H9 (cell line): ENCODE measurements at regions not wholly inside any gene's neighbourhood (a gene's known extent, or its start where the extent isn't known, plus 50 kb on each side); places are given as distances from the start of the nearest gene placed in this dataset.
"Not testable (repeated sequence)": the region's sequence is repeated elsewhere in the genome, so short reads cannot be mapped to it uniquely, and the experiment has no call there.

Source experiments
- DNase-seq: peaks from one replicate; pipeline ENCODE4 v3.0.0-alpha.2; 2017
- H2AFZ ChIP-seq: one replicate; pipeline ENCODE4 v1.6.1; 2013; ENCODE audit warnings: mild to moderate bottlenecking, low read length, control low read depth, moderate library complexity
- H2AK5ac ChIP-seq: 2 replicates; pipeline ENCODE4 v1.6.1; 2013; ENCODE audit warnings: low read length, control low read depth, mixed read lengths; ENCODE audit not compliant: insufficient read length
- H2BK120ac ChIP-seq: one replicate; pipeline ENCODE4 v1.6.1; 2013; ENCODE audit warnings: low read depth, mild to moderate bottlenecking, low read length, control low read depth, inconsistent platforms; ENCODE audit not compliant: poor library complexity, severe bottlenecking
- H2BK12ac ChIP-seq: 2 replicates; pipeline ENCODE4 v1.6.1; 2013; ENCODE audit warnings: low read length, control low read depth, mixed read lengths, low read depth; ENCODE audit not compliant: insufficient read length
- H2BK15ac ChIP-seq: 2 replicates; pipeline ENCODE4 v1.6.1; 2013; ENCODE audit warnings: low read depth, low read length, control low read depth
- H2BK20ac ChIP-seq: one replicate; pipeline ENCODE4 v1.6.1; 2013; ENCODE audit warnings: low read depth, mild to moderate bottlenecking, low read length, control low read depth, inconsistent platforms; ENCODE audit not compliant: poor library complexity, severe bottlenecking
- H2BK5ac ChIP-seq: 2 replicates; pipeline ENCODE4 v1.6.1; 2013; ENCODE audit warnings: low read length, control low read depth, mixed read lengths; ENCODE audit not compliant: insufficient read length
- H3K14ac ChIP-seq: 2 replicates; pipeline ENCODE4 v1.6.1; 2013; ENCODE audit warnings: low read length, control low read depth; ENCODE audit not compliant: insufficient read depth
- H3K18ac ChIP-seq: 2 replicates; pipeline ENCODE4 v1.6.1; 2013; ENCODE audit warnings: low read depth, mild to moderate bottlenecking, mixed read lengths, low read length, control low read depth; ENCODE audit not compliant: insufficient read length
- H3K23ac ChIP-seq: 2 replicates; pipeline ENCODE4 v1.6.1; 2013; ENCODE audit warnings: low read length, control low read depth, mixed read lengths, low read depth; ENCODE audit not compliant: insufficient read length
- H3K23me2 ChIP-seq: 2 replicates; pipeline ENCODE4 v1.6.1; 2013; ENCODE audit warnings: low read depth, mild to moderate bottlenecking, mixed read lengths, low read length, control low read depth; ENCODE audit not compliant: insufficient read length, poor library complexity, severe bottlenecking
- H3K27ac ChIP-seq: 2 replicates; pipeline ENCODE4 v1.5.1; 2013; ENCODE audit warnings: low read length, control low read depth, mixed read lengths, low read depth; ENCODE audit not compliant: insufficient read length
- H3K27me3 ChIP-seq: 2 replicates; pipeline ENCODE4 v1.6.1; 2013; ENCODE audit warnings: low read length, control low read depth, inconsistent platforms; ENCODE audit not compliant: insufficient read depth
- H3K4ac ChIP-seq: 2 replicates; pipeline ENCODE4 v1.6.1; 2013; ENCODE audit warnings: low read depth, mild to moderate bottlenecking, control low read depth, inconsistent platforms, low read length, moderate library complexity
- H3K4me1 ChIP-seq: 2 replicates; pipeline ENCODE4 v1.6.1; 2013; ENCODE audit warnings: low read length, control low read depth, inconsistent platforms; ENCODE audit not compliant: insufficient read depth
- H3K4me2 ChIP-seq: 2 replicates; pipeline ENCODE4 v1.6.1; 2013; ENCODE audit warnings: low read length, control low read depth, mixed read lengths; ENCODE audit not compliant: insufficient read length, insufficient read depth
- H3K56ac ChIP-seq: 2 replicates; pipeline ENCODE4 v1.6.1; 2013; ENCODE audit warnings: low read depth, mild to moderate bottlenecking, mixed read lengths, low read length, control low read depth; ENCODE audit not compliant: insufficient read length
- H3K79me1 ChIP-seq: 2 replicates; pipeline ENCODE4 v1.6.1; 2013; ENCODE audit warnings: low read depth, mild to moderate bottlenecking, moderate library complexity, low read length, control low read depth, inconsistent platforms; ENCODE audit not compliant: insufficient read depth, poor library complexity, severe bottlenecking
- H3K79me2 ChIP-seq: 2 replicates; pipeline ENCODE4 v1.6.1; 2013; ENCODE audit warnings: low read length, control low read depth, inconsistent platforms; ENCODE audit not compliant: insufficient read depth
- H3K9ac ChIP-seq: 2 replicates; pipeline ENCODE4 v1.6.1; 2013; ENCODE audit warnings: low read length, control low read depth, mixed read lengths; ENCODE audit not compliant: insufficient read length; ENCODE audit errors: extremely low read depth
- H3K9me3 ChIP-seq: one replicate; pipeline ENCODE4 v1.6.1; 2013; ENCODE audit warnings: low read depth, low read length, inconsistent platforms; ENCODE audit not compliant: control insufficient read depth
- H3T11ph ChIP-seq: one replicate; pipeline ENCODE4 v1.6.1; 2013; ENCODE audit warnings: mild to moderate bottlenecking, low read length, control low read depth, inconsistent platforms
- H4K20me1 ChIP-seq: one replicate; pipeline ENCODE4 v1.6.1; 2013; ENCODE audit not compliant: control insufficient read depth, insufficient read length, insufficient read depth
- H4K5ac ChIP-seq: 2 replicates; pipeline ENCODE4 v1.6.1; 2013; ENCODE audit warnings: low read depth, mild to moderate bottlenecking, mixed read lengths, low read length, control low read depth; ENCODE audit not compliant: insufficient read length
- H4K8ac ChIP-seq: replicated peaks from 2 replicates; pipeline ENCODE4 v1.6.1; 2013; ENCODE audit warnings: low read length, control low read depth, mixed read lengths, low read depth; ENCODE audit not compliant: insufficient read length
- H4K91ac ChIP-seq: 2 replicates; pipeline ENCODE4 v1.6.1; 2013; ENCODE audit warnings: low read depth, mild to moderate bottlenecking, moderate library complexity, mixed read lengths, low read length, control low read depth; ENCODE audit not compliant: insufficient read length
- H3K27ac Mint-ChIP-seq, 3 experiments: 2 replicates in 2 of 3; 3 replicates in 1 of 3; pipeline ENCODE4 v1.8.0; 2020 to 2021; ENCODE audit warnings: mixed read lengths in 3 of 3, mild to moderate bottlenecking in 1 of 3, moderate library complexity in 1 of 3
- H3K27me3 Mint-ChIP-seq: 2 replicates; pipeline ENCODE4 v1.8.0; 2021; ENCODE audit warnings: low read depth, mild to moderate bottlenecking, moderate library complexity, mixed read lengths
- H3K36me3 Mint-ChIP-seq, 3 experiments: 2 replicates in 2 of 3; 3 replicates in 1 of 3; pipeline ENCODE4 v1.8.0; 2020 to 2021; ENCODE audit warnings: low read depth in 3 of 3, mixed read lengths in 3 of 3; ENCODE audit not compliant: insufficient read depth in 1 of 3
- H3K4me1 Mint-ChIP-seq, 2 experiments: 2 replicates each; pipeline ENCODE4 v1.8.0; 2020; ENCODE audit warnings: mixed read lengths in 2 of 2
- H3K4me3 Mint-ChIP-seq, 2 experiments: 2 replicates in 1 of 2; 3 replicates in 1 of 2; pipeline ENCODE4 v1.8.0; 2020 to 2021; ENCODE audit warnings: mild to moderate bottlenecking in 2 of 2, mixed read lengths in 2 of 2, moderate library complexity in 1 of 2
- H3K9me3 Mint-ChIP-seq, 2 experiments: 2 replicates in 1 of 2; 3 replicates in 1 of 2; pipeline ENCODE4 v1.8.0; 2020; ENCODE audit warnings: mild to moderate bottlenecking in 2 of 2, mixed read lengths in 2 of 2, moderate library complexity in 1 of 2
- WGBS: extraction: QIAGEN DNeasy Blood & Tissue Kit; methylation state at CpG from one replicate; pipeline ENCODE4 v1.1.7; 2013; ENCODE audit warnings: missing lambda C conversion rate, low lambda C conversion rate, mixed read lengths; ENCODE audit not compliant: insufficient read length; ENCODE audit errors: extremely low coverage; 5-methylcytosine and 5-hydroxymethylcytosine counted together
- TF ChIP-seq, protein P1 (sequence below): fragments of 200-600 bp; sonication (generic); conservative IDR thresholded peaks from 3 replicates; pipeline ENCODE4 v1.8.0; 2021; ENCODE audit warnings: antibody characterized with exemption, mild to moderate bottlenecking

- no peak overlapping the region for H3K27ac ChIP-seq
- H3K18ac ChIP-seq: no peak overlapping the region
- no peaks in the 10 kb centered on the region for H3K27me3 Mint-ChIP-seq
- no CpG with 5 or more reads among the region's 3 CpGs for WGBS
- TF ChIP-seq, protein P1, sequence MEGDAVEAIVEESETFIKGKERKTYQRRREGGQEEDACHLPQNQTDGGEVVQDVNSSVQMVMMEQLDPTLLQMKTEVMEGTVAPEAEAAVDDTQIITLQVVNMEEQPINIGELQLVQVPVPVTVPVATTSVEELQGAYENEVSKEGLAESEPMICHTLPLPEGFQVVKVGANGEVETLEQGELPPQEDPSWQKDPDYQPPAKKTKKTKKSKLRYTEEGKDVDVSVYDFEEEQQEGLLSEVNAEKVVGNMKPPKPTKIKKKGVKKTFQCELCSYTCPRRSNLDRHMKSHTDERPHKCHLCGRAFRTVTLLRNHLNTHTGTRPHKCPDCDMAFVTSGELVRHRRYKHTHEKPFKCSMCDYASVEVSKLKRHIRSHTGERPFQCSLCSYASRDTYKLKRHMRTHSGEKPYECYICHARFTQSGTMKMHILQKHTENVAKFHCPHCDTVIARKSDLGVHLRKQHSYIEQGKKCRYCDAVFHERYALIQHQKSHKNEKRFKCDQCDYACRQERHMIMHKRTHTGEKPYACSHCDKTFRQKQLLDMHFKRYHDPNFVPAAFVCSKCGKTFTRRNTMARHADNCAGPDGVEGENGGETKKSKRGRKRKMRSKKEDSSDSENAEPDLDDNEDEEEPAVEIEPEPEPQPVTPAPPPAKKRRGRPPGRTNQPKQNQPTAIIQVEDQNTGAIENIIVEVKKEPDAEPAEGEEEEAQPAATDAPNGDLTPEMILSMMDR: no peak
- no peak overlapping the region for H2BK12ac ChIP-seq
- H4K5ac ChIP-seq: no peak overlapping the region
- H2AFZ ChIP-seq: no peak overlapping the region
- no peak overlapping the region for H3K27ac Mint-ChIP-seq
- H2BK20ac ChIP-seq: no peak overlapping the region
- no peak overlapping the region for H2BK120ac ChIP-seq
- no peaks in the 10 kb centered on the region for H3K4me1 ChIP-seq
- no peaks in the 10 kb centered on the region for H3K4me1 Mint-ChIP-seq
- no peaks in the 10 kb centered on the region for H3K23me2 ChIP-seq
- H4K91ac ChIP-seq: no peak overlapping the region
- no peak overlapping the region for H3K23ac ChIP-seq
- H3K79me1 ChIP-seq: no peaks in the 10 kb centered on the region
- H2BK15ac ChIP-seq: no peak overlapping the region
- DNase-seq: no peak
- H3K9ac ChIP-seq: no peak overlapping the region
- H3K9me3 ChIP-seq: peaks cover 82% of the 10 kb centered on the region
- no peak overlapping the region for H3K56ac ChIP-seq
- H3K14ac ChIP-seq: no peak overlapping the region
- H3K36me3 Mint-ChIP-seq: no peaks in the 10 kb centered on the region
- H2BK5ac ChIP-seq: no peak overlapping the region
- no peak overlapping the region for H3T11ph ChIP-seq
- H3K4ac ChIP-seq: no peak overlapping the region
- no peak overlapping the region for H3K4me2 ChIP-seq
- no peaks in the 10 kb centered on the region for H3K27me3 ChIP-seq
- no peak overlapping the region for H4K8ac ChIP-seq
- no peaks in the 10 kb centered on the region for H4K20me1 ChIP-seq
- no peak overlapping the region for H2AK5ac ChIP-seq
- no peaks in the 10 kb centered on the region for H3K9me3 Mint-ChIP-seq
- H3K4me3 Mint-ChIP-seq: no peak overlapping the region
- H3K79me2 ChIP-seq: no peaks in the 10 kb centered on the region
These were observed 56.4 kb upstream of the TPTE start for GRCh38 chr21:10464975-10465374.

GRCh38 chr21:10465524-10466110, 55.8 kb upstream of the TPTE start:
- not testable (repeated sequence) for H3K4me1 ChIP-seq, H3K36me3 Mint-ChIP-seq, H2BK12ac ChIP-seq, H4K5ac ChIP-seq, H3K27ac ChIP-seq, H3K23ac ChIP-seq, H4K8ac ChIP-seq, H3K79me2 ChIP-seq, H3K27me3 ChIP-seq, H2BK120ac ChIP-seq, H3K56ac ChIP-seq, H3K27me3 Mint-ChIP-seq, H2BK20ac ChIP-seq, H2AK5ac ChIP-seq, DNase-seq, H2BK15ac ChIP-seq, H3K14ac ChIP-seq, H3K4me3 Mint-ChIP-seq, H4K20me1 ChIP-seq, H3K23me2 ChIP-seq, H3K4me2 ChIP-seq, H3T11ph ChIP-seq, H2AFZ ChIP-seq, H3K9me3 Mint-ChIP-seq, H3K18ac ChIP-seq, H4K91ac ChIP-seq, H3K4ac ChIP-seq, H3K4me1 Mint-ChIP-seq, H3K27ac Mint-ChIP-seq, H2BK5ac ChIP-seq, H3K79me1 ChIP-seq, H3K9ac ChIP-seq
- no CpG with 5 or more reads among the region's 10 CpGs for WGBS
- peaks cover 82% of the 10 kb centered on the region for H3K9me3 ChIP-seq
